Osteoblast (primary cell): ENCODE measurements at regions not wholly inside any gene's neighbourhood (a gene's known extent, or its start where the extent isn't known, plus 50 kb on each side); places are given as distances from the start of the nearest gene placed in this dataset.

Experiments used
- DNase-seq: peaks from one replicate; pipeline ENCODE4 v3.0.0; 2011; ENCODE audit warnings: low spot score, mixed read lengths; ENCODE audit not compliant: insufficient read length; ENCODE audit errors: missing footprints
- H2AFZ ChIP-seq: 2 replicates; pipeline ENCODE4 v1.6.0; 2011; ENCODE audit warnings: mild to moderate bottlenecking, low read length
- H3K27ac ChIP-seq: 2 replicates; pipeline ENCODE4 v1.5.1; 2011; ENCODE audit warnings: mild to moderate bottlenecking, low read depth, low read length, moderate library complexity
- H3K27me3 ChIP-seq: 2 replicates; pipeline ENCODE4 v1.6.0; 2012; ENCODE audit warnings: mild to moderate bottlenecking, control low read depth, inconsistent platforms, low read length, moderate library complexity; ENCODE audit not compliant: insufficient read depth
- H3K36me3 ChIP-seq: 2 replicates; pipeline ENCODE4 v1.5.1; 2011; ENCODE audit warnings: mild to moderate bottlenecking, low read length, control low read depth, moderate library complexity; ENCODE audit not compliant: insufficient read depth
- H3K4me1 ChIP-seq: 2 replicates; pipeline ENCODE4 v1.5.1; 2011; ENCODE audit warnings: mild to moderate bottlenecking, low read length, control low read depth, moderate library complexity; ENCODE audit not compliant: insufficient read depth
- H3K4me2 ChIP-seq: 2 replicates; pipeline ENCODE4 v1.6.0; 2011; ENCODE audit warnings: mild to moderate bottlenecking, low read length; ENCODE audit not compliant: insufficient read depth
- H3K4me3 ChIP-seq: fragments of 200-600 bp; sonication (generic); 3 replicates; pipeline ENCODE4 v1.5.1; 2012; ENCODE audit warnings: mild to moderate bottlenecking, low read length, inconsistent platforms; ENCODE audit not compliant: insufficient read depth
- H3K79me2 ChIP-seq: 2 replicates; pipeline ENCODE4 v1.6.0; 2012; ENCODE audit warnings: mild to moderate bottlenecking, low read length, control low read depth, inconsistent platforms; ENCODE audit not compliant: insufficient read depth
- H3K9me3 ChIP-seq: 2 replicates; pipeline ENCODE4 v1.5.1; 2011; ENCODE audit warnings: low read depth, low read length, control low read depth
- H4K20me1 ChIP-seq: 2 replicates; pipeline ENCODE4 v1.6.0; 2012; ENCODE audit warnings: mild to moderate bottlenecking, low read length, control low read depth; ENCODE audit not compliant: insufficient read depth
- TF ChIP-seq, protein P1 (sequence below): IDR thresholded peaks from 2 replicates; pipeline ENCODE4 v1.5.1; 2011; ENCODE audit warnings: mild to moderate bottlenecking, low read depth, low read length, moderate library complexity; ENCODE audit errors: extremely low read depth

DNA sequence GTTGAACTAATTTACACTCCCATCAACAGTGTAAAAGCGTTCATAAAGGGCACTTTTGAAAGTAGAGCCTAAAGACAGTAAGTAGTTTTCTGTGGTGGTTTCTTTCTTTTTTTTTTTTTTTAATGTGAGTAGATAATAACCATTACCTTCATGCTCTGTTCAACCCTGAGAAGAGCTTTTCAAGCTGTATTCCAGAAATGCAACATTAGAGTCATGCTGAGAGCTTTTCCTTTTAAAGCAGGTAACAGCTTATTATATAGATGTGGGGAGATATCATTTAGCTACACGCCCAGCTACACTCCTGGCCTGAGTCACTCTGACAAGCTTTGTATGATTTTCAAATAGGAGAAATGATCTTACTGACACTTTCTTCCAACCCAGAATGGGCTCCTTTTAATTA is 96.2 kb upstream of the ARHGEF26 start:
- H3K4me3 ChIP-seq: no peak overlapping the region
- H3K9me3 ChIP-seq: no peaks in the 10 kb centered on the region
- no peak overlapping the region for H3K4me2 ChIP-seq
- DNase-seq: no peak
- no peaks in the 10 kb centered on the region for H3K36me3 ChIP-seq
- no peaks in the 10 kb centered on the region for H3K79me2 ChIP-seq
- TF ChIP-seq, protein P1, sequence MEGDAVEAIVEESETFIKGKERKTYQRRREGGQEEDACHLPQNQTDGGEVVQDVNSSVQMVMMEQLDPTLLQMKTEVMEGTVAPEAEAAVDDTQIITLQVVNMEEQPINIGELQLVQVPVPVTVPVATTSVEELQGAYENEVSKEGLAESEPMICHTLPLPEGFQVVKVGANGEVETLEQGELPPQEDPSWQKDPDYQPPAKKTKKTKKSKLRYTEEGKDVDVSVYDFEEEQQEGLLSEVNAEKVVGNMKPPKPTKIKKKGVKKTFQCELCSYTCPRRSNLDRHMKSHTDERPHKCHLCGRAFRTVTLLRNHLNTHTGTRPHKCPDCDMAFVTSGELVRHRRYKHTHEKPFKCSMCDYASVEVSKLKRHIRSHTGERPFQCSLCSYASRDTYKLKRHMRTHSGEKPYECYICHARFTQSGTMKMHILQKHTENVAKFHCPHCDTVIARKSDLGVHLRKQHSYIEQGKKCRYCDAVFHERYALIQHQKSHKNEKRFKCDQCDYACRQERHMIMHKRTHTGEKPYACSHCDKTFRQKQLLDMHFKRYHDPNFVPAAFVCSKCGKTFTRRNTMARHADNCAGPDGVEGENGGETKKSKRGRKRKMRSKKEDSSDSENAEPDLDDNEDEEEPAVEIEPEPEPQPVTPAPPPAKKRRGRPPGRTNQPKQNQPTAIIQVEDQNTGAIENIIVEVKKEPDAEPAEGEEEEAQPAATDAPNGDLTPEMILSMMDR: no peak
- H3K4me1 ChIP-seq: no peaks in the 10 kb centered on the region
- H4K20me1 ChIP-seq: no peaks in the 10 kb centered on the region
- H3K27ac ChIP-seq: no peak overlapping the region
- no peak overlapping the region for H2AFZ ChIP-seq
- H3K27me3 ChIP-seq: no peaks in the 10 kb centered on the region

DNA sequence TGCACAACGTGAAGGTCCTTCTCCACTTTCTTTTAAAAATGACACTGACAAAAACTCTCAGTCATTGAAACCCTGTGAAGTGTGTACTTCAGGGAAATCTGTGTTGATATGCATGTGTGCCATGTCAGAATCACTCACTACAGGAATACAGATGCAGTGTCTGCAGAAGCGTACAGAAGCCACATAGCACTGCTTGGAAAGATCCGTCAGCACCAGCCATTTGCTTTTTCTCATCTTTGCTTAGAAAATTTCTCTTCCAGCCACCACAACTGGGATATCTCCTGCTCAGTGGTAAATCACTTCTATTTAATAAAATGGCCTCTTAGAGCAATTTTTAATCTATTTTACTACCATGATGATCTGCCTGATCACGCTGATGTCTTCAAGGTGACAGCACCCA is 91.3 kb upstream of the ARHGEF26 start:
- H2AFZ ChIP-seq: no peak overlapping the region
- no peak overlapping the region for H3K4me2 ChIP-seq
- no peaks in the 10 kb centered on the region for H3K36me3 ChIP-seq
- H4K20me1 ChIP-seq: no peaks in the 10 kb centered on the region
- H3K4me3 ChIP-seq: no peak overlapping the region
- H3K4me1 ChIP-seq: no peaks in the 10 kb centered on the region
- no peak for DNase-seq
- H3K9me3 ChIP-seq: no peaks in the 10 kb centered on the region
- no peaks in the 10 kb centered on the region for H3K27me3 ChIP-seq
- no peak overlapping the region for H3K27ac ChIP-seq
- TF ChIP-seq, protein P1: no peak
- H3K79me2 ChIP-seq: no peaks in the 10 kb centered on the region

DNA sequence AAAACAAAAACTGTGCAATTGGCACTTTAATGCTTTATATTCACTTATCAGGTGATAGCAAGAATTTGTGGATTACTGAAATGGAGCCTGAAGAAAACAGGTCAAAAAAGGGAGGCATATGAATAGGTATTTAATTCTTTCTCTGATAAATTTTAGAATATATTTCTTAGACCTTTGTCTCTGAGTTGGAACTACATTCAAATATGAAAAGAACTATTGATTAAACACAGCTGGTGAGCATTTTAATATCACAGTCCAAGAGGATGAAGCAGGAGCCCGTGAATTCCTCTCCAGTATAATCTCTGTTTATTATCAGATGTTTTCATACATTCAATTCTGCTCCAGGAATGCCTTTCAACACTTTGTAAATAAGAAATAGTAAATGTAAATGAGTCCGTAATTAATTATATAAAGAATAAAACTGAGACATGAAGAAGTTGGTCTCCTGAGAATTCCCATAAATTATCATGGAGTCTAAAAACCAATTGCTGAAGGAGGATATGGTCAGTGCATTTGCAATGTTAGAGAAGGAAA is 86.3 kb upstream of the ARHGEF26 start:
- no peak overlapping the region for H3K27ac ChIP-seq
- DNase-seq: no peak
- no peaks in the 10 kb centered on the region for H3K9me3 ChIP-seq
- H4K20me1 ChIP-seq: no peaks in the 10 kb centered on the region
- TF ChIP-seq, protein P1: no peak
- no peaks in the 10 kb centered on the region for H3K79me2 ChIP-seq
- H3K27me3 ChIP-seq: no peaks in the 10 kb centered on the region
- no peak overlapping the region for H3K4me3 ChIP-seq
- H3K36me3 ChIP-seq: no peaks in the 10 kb centered on the region
- H2AFZ ChIP-seq: no peak overlapping the region
- no peaks in the 10 kb centered on the region for H3K4me1 ChIP-seq
- no peak overlapping the region for H3K4me2 ChIP-seq

DNA sequence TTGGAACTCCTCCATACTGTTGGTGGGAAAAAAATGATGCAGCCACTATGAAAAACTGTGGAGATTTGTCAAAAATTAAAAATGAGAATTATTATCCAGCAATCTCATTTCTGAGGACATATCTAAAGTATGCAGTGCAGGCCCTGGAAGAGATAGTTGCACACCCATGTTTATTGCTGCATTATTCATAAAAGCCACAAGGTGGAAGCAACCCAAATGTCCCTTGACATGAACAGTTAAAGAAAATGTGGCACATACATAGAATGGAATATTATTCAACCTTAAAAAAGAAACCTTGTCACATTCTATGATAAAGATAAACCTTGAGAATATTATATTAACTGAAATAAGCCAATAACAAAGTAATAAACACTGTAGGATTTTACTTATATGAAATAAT is 80.9 kb upstream of the ARHGEF26 start:
- no peak for DNase-seq
- Histone ChIP-seq H3K27me3 (no peaks in the 10 kb centered on the region), H3K36me3 (no peaks in the 10 kb centered on the region), H3K4me3 (no peak overlapping the region), H3K4me2 (no peak overlapping the region), H4K20me1 (no peaks in the 10 kb centered on the region), H2AFZ (no peak overlapping the region), H3K79me2 (no peaks in the 10 kb centered on the region), H3K27ac (no peak overlapping the region), H3K4me1 (no peaks in the 10 kb centered on the region), H3K9me3 (no peaks in the 10 kb centered on the region)
- TF ChIP-seq, protein P1: peak; percentile 39
